ENCODE measurements at regions not wholly inside any gene's neighbourhood (a gene's known extent, or its start where the extent isn't known, plus 50 kb on each side); places are given as distances from the start of the nearest gene placed in this dataset.
"Not testable (repeated sequence)": the region's sequence is repeated elsewhere in the genome, so short reads cannot be mapped to it uniquely, and the experiment has no call there.

DNA sequence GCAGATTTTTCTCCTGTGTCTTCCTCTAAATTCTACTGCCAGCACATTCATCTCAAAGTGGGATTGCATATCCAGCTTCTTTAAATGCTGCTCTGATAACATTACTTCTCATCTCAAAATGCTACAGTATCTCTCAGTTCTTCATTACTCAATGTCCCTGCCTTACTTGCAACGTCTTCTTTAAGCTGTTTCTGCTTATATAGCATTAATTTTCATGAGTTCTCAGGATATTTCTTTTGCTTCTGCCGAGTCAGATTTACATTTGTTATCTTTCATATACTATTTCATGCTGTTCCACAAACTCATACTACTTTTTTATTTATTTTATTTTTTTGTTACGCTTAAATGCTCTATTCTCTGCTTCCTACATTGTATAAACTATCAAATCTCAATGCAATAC, 1223.5 kb upstream of the FAM98A start:
- DNase-seq (ENCODE audit: low spot score): no peak

DNA sequence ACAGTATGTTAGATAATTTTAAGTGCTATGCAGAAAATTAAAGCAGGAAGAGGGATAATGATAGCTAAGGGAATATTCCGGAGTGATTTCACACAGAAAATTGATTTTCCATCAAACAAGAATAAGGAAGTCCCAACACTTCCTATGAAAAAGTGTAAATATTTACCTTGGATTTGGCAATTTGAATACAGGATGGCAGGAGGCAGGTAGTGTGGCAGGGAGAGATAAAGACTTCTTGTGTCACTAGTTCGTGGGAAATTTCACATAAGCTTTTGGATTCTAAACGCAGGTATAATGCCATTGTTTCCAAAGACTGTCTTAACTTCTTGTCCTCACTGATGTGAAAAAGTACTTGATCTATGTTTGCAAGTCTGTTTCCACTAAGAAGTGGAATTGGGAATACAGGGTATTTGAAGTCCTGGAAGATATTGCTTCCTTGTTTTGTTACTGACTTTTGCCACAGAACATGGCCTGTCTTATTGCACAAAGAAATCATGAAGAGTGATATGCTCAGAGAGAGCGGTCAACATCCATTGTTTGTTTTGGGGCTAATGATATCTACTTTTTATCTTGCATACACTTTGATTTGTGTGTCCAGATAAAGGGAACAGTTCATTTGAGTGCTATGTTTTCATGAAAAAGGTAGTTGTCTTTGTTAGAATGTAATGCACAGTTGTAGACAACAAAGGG, 1216.1 kb upstream of the FAM98A start:
- no peak for DNase-seq (ENCODE audit: low spot score)

DNA sequence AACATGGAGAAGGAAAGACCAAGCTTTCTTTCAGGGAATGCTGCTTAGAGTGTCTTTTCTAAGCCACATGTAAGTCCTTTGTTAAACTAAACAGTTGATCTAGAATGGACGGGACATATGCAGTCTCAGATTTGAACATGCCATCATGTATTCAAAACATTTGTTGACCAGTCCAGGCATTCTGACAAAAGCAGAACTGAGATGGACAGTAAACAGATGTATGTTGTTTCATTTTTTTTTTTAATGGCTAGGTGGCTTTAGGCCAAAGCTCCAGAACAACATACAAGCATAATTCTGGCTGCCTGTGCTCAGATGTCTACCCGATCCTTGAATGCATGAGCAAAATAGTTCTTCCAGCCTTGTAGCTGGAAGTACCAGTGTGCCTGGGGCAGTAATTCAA, 1211.4 kb upstream of the FAM98A start:
- no peak for DNase-seq (ENCODE audit: low spot score)

DNA sequence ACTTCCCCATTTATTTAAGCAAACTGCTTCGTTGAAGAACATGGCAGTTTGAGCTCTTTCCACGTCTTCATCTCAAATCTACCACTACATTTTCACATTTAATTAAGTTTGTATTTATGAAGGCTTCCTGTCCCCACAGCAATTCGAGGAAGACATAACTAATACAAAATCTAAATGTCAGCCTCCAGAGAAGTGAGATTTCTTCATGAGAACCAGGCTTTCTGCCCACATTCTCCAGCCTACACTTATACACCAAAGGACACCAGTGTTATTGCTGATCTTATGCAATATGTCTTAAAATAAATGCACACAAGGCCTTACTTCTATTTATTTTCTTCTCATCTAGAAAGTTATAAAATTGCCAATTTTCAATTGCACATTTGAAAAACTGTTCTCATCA, 1209.3 kb upstream of the FAM98A start:
- no peak for DNase-seq (ENCODE audit: low spot score)

DNA sequence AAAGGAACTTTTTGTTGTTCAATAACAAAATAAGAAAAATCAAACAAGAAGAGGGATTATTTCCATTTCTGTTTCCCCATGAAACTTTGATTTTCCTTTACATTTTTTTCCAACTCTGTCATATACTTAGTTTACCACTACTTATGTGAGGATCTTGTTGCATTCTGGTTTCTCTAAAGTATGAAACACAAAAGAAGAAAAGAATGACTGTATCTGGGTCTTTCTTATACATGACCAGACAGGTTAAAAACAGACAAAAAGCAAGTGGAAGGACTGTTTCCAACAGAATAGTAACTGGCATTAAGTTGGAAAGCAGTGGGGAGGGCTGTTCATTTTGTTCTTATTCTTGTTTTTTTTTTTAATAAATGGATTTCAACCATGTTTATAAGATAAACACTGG, 1207.8 kb upstream of the FAM98A start:
- DNase-seq (ENCODE audit: low spot score): no peak

DNA sequence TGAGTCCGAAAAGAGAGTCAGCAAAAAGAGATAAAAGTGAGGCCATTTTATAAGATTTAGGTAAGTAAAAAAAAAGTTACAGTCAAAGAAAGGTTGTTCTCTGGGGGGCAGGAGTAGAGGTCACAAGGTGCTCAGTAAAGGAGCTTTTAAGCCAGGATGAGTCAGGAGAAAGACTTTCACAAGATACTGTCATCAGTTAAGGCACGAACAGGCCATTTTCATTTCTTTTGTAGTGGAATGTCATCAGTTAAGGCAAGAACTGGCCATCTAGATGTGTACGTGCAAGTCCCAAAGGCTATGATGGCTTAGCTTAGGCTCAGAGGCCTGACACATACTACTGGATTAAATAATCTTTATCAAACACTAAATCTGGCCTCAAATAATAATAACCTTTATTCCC, 1207.3 kb upstream of the FAM98A start:
- DNase-seq (ENCODE audit: low spot score): peak; percentile 24

DNA sequence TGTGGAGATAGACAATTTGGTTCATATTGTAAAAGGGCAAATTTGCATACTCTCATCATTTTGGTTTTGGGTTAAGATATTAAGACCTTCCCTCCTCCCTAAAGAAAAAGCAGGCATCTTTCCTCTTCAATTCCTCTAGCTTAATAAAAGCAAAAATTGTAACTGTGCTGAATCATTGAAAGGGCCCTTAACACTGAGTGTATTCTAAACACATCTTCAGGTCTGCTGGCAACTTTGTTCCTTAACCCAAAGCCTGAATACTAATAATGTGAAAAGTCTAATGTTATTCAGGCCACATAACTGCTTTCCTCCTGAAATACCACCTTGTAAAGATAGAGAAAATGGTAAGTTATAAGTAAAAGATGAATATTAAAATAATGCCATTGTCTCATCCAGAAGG, 1200.5 kb upstream of the FAM98A start:
- DNase-seq (ENCODE audit: low spot score): no peak

DNA sequence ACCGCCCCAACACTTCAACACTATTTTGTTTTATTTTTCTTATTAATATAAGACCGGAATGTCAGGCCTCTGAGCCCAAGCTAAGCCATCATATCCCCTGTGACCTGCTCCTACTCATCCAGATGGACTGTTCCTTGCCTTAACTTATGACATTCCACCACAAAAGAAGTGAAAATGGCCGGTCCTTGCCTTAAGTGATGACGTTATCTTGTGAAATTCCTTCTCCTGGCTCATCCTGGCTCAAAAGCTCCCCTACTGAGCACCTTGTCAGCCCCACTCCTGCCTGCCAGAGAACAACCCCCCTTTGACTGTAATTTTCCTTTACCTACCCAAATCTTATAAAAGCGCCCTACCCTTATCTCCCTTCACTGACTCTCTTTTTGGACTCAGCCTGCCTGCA, 1196.5 kb upstream of the FAM98A start:
- DNase-seq (ENCODE audit: low spot score): not testable (repeated sequence)

DNA sequence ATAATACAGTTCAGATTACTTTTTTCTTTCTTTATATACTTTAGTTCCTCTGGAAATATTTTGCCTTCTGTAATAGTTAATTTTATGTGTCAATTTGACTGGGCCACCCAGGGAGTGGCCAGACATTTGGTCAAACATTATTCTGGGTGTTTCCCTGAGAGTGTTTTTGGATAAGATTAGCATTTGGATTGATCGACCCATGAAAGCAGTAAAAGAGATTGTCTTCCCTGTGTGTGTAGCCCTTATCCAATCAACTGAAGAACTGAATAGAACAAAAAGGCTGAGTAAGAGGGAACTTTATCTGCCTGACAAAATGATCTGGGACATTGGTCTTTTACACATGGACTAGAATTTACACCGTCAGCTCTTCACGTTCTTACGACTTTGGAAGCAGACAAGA, 1190.1 kb upstream of the FAM98A start:
- DNase-seq (ENCODE audit: low spot score): no peak

DNA sequence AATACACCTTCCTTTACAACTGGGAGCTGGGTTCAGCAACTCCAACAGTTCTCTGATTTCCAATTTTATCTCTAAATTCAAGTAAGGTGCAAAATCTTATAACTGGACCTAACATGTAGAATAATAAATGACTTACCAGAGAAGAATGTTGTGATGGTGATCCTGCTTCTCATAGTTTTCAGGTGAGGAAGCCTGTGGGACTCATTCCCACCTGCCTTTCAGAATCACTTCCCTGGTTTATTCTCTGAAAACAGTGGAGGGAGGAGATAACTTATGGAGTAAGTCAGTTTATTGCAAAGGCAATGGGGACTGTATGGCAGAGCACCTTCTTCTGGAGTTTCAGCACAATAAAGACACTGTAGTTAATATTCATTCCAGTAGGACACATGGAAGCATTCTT, 1188.2 kb upstream of the FAM98A start:
- peak; percentile 68 for DNase-seq (ENCODE audit: low spot score)

DNA sequence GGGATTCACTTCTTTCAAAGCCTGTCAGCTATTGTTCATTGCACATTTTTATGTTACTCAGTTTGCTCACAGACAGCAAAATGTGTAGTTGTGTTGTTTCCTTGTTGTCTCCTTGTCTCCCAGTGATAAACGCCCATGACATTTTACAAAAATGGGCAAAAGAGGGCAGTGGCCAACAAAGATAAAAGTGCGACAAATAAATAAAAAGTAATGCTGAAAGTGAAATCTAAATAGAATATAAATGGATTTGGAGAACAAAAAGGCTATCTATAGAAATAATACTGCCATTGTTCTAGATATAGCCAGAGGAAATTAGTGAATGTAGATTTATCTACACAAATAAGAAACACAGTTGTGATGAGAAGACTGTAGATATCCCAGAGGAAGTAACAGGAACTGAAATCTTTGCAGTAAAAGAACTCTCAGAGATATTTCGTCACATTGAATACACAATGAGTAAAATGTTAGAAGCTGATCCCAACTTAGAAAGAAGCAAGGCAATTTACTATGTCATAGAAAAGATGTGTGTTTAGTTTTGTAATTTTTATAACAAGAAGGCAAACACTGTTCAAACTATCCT, 1186.2 kb upstream of the FAM98A start:
- DNase-seq (ENCODE audit: low spot score): no peak

DNA sequence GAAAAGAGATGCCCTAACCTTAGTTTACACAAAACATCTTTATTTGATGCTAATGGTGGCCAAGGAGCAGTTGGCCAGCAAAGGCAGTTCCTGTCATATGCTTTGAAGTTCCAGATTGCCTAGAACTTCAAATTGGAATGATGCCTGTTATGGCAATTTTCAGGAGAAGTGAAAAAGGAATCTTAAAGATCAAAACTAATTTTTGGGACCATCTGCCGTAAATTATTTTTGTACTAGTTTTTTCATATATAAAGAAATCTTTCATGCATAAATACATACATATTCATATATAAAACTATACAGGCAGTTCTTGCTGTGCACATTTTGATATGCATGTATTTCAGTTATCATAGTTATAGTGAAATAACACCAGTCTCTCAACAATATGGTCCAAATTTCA, 1185.6 kb upstream of the FAM98A start:
- no peak for DNase-seq (ENCODE audit: low spot score)

DNA sequence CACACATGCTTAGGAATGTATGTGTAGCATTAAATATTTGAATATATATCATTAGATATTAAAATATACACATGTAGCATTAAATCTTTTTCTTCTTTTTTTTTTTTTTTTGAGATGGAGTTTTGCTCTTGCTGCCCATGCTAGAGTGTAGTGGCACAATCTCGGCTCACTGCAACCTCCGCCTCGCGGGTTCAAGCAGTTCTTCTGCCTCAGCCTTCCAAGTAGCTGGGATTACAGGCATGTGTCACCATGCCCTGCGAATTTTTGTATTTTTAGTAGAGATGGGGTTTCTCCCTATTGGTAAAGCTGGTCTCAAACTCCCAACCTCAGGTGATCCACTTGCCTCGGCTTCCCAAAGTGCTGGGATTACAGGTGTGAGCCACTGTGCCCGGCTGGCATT, 1151.6 kb upstream of the FAM98A start:
- not testable (repeated sequence) for DNase-seq (ENCODE audit: low spot score)

DNA sequence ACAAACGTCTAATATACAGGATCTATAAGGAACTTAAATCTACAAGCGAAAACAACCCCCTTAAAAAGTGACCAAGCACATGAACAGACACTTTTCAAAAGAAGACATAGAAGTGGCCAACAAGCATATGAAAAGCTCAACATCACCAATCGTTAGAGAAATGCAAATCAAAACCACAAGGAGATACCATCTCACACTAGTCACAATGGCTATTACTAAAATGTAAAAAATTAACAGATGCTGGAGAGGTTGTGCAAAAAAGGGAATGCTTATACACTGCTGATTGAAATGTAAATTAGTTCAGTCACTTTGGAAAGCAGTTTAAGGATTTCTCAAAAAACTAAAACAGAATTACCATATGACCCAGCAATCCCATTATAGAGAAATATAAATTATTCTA, 1148.5 kb upstream of the FAM98A start:
- DNase-seq (ENCODE audit: low spot score): peak; percentile 76

DNA sequence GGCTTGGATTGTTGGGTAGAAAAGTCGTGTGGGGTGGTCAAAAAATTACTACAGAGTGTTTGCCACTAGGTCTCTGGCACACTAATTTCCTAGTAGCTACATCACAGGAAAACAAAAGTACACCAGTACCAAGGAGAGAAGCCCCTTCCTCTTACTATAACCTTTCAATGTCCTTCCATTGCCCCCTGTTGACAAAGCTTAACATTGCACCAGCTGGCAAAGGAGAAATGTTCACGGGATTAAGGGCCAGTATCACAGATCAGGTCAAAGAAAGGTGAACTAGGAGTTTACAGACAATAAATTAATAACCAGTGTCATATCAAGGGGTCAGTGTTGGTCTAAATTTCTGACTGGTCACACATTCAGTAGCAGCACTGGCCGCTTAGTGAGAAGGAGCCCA, 1139.6 kb upstream of the FAM98A start:
- DNase-seq (ENCODE audit: low spot score): no peak

DNA sequence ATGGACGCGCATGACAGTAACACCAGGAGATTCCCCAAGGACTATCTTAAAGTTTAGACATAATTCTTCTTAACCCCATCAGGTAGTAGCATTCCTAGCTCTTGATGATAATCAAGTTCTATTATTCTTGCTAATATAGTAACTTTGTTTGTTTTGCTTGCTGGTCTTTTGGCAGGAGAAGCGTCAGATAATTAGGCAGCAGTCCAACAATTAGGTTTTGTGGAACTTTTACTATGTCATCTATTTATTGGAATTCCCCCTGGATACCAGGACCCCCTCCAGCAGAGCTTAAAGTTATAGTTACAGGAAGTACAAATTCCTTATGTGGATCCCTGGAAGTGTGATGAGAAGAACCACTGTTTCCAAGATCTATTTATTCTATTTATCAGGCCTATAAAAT, 1138.0 kb upstream of the FAM98A start:
- DNase-seq (ENCODE audit: low spot score): no peak

DNA sequence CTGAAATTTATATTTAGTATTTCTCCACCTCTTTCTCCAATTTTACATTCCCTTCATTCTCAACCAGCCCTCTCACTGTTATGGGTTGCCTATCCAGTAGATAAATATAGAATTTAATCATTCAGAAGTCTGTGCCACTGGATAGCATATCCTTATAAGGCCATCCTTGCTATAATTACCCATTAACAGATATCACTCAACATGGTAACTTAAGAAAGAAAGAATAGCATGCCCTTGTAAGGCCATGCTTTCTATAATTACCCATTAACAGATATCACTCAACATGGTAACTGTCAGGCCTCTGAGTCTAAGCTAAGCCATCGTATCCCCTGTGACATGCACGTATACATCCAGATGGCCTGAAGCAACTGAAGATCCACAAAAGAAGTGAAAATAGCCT, 1137.4 kb upstream of the FAM98A start:
- DNase-seq (ENCODE audit: low spot score): peak; percentile 60

DNA sequence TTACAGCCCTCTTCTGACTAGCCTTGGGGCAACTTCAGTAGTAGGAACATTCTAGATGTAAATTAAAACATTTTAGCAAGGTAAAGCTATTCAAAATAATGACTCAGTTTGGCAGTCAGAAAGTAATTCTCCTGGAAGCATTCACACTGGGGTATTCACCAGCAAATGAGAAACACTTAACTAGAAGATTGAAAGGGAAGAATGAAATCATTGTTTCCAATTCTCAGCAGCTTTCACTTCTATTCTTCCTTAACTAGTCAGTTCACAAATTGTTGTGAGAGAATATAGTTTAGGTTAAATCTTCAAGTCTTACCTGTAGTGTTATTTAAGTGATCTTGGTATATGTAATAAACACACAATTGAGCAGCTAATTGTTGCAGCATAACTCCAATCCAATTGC, 1135.6 kb upstream of the FAM98A start:
- DNase-seq (ENCODE audit: low spot score): peak; percentile 35

DNA sequence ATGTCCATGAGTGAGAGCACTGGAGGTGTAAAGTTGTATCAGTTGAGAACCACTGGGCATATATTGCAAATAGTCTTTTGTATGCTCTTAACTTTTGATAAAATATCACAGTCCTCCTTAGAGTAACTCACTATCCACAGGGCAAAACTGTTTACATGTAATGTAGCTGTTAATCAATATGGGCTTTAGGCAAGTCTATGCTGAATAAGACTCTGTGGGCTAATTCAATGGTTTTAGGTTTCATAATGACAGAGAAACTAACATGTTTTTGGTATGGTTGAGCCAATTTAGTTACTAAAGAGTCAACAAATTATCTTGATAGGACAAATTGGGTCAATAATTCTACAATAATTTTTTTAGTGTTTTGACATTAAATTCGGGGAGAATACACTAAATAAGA, 1134.9 kb upstream of the FAM98A start:
- no peak for DNase-seq (ENCODE audit: low spot score)

DNA sequence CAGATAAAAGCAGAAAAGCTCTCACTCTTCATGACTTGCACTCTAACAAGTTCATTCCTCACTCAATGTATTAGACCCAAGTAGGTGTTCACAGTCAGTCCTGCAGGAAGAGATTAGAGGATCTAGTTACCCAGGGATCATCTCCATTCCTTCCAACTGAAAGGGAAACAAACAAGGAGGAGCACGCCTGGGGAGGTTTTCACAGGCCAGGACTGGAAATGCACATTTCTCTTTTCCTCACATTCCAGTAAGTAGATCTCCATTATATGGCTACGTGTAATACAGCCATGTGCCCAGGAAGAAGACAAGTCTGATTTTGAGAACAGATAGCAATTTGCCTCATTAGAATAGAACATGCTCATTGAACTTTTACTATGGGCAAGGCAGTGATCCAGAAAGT, 1132.2 kb upstream of the FAM98A start:
- DNase-seq (ENCODE audit: low spot score): no peak

DNA sequence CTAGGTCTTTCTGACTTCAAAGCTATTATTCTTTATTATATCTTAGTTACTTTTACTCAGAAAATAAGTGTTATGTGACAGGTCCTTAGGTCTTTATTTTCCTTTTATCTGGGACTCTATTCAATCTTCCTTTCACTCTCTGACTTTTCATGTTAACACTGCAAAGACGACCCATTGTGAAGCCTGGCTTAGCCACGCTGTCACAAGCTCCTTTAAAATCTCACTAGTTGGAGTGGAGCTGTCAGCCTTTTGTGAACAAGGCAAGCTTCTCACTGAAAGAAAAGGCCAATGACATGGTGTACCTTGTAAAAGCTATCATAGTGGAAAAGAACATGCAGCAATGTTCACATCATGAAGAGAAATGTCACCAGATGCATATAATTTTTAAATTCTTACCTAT, 1130.7 kb upstream of the FAM98A start:
- DNase-seq (ENCODE audit: low spot score): no peak

DNA sequence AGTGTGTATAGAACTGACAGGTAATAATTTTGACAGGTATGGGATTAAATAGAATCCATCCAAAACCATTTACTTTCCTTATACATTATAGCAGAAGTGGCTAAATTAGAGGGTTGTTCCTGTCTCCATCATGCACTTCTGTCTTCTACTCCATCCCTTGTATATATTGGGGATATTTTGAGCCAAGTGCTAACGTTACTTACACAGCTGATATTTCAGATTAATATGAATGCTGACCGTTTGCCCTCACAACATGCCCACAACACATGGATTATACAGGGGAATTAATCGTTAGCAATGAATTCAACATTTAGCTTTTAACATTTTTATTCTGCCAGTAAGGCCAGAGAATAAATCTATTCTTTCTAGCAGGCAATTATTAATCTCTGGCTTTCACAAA, 1125.0 kb upstream of the FAM98A start:
- no peak for DNase-seq (ENCODE audit: low spot score)

DNA sequence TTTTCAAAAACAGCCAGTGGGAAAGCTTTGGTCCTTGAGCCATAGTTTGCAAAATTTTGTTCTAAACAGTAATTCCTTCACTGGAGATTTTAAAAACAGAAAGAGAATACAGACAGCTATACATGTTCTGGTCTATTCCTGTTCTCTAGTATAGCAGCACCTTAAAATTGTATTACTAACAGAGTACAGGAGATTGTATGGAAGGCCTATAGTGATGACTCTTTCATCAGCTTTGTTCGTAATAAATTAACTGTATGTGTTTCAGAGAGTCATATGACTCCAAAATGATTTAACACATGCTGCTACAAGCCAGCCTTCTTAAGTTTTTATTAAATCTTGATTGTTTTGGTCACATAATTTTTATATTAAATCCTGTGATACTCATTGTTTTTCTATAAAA, 1124.6 kb upstream of the FAM98A start:
- DNase-seq (ENCODE audit: low spot score): no peak

DNA sequence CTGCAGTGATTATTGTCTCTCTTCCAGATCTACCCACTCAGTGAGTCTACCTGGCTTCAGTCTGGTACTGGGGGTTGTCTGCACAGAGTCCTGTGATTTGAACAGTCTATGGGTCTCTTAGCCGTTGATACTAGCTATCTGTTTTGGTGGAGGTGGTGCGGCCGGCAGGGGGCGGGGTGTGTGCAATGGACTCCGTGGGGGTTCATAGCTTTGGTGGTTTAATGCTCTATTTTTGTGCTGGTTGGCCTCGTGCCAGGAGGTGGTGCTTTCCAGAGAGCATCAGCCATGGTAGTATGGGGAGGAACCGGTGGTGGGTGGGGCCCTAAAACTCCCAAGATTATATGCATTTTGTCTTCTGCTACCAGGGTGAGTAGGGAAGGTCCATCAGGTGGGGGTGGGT, 1120.1 kb upstream of the FAM98A start:
- no peak for DNase-seq (ENCODE audit: low spot score)
